ENCODE measurements at regions not wholly inside any gene's neighbourhood (a gene's known extent, or its start where the extent isn't known, plus 50 kb on each side); places are given as distances from the start of the nearest gene placed in this dataset.
"Not testable (repeated sequence)": the region's sequence is repeated elsewhere in the genome, so short reads cannot be mapped to it uniquely, and the experiment has no call there.

DNA sequence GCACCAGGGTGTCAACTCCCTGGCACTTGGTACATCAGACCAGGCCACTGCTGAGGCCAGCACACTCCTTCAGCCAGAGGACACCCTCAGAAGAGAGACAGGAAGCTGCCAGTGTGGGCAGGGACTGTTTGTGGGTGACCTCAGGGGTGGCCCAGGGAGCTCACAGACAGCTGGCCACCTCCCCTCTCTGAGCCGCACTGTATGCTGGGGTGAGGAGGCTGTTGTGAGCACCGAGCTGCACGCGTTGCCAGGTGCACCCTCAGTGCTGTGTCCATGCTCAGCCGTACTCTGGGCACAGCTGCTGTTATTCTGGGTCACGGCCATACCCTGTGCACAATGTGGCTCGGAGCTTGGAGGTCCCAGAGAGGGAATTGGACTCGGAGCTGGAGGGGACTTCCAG lies 61.5 kb upstream of the NANOS1 start:
- DNase-seq, result peak in 1 of 2 donors; percentile 37

DNA sequence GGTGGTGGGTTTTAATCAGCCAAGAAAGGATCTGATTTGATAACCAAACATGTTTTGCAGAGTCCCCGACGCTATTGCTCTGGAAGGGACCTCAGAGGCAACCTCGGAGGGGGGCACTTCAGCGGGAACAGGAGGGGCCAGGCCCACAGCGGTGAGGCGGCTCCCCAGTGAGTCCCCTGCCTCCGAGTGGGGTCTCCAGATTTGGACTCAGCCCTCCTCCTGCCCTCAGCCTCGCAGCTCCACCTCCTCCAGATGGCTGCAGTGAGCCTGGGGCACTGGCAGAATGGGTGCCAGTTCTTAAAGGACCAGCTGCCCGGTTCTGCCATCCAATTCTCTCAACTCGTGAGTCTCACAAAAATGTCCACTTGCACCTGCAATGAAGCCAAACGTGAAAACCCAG lies 61.0 kb upstream of the NANOS1 start:
- no peak for DNase-seq

DNA sequence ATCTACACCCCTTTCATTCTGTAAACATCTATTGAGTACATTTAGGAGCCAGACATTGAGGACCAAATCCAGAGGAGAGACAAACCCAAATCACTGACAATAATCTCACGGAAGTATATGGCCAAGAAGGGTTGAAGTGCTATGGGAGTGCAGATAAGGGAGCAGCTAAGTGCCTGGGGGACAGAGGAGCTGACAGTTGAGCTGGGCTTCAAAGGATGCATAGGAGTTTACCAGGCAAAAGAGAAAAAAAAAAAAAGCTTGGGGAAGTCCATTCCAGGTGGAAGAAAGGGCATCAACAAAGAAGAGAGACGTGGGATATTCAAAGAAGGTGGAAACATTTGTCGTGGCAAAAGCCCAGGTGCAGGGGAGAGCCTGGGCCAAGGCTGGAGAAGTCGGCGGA lies 60.5 kb upstream of the NANOS1 start:
- DNase-seq, result no peak

DNA sequence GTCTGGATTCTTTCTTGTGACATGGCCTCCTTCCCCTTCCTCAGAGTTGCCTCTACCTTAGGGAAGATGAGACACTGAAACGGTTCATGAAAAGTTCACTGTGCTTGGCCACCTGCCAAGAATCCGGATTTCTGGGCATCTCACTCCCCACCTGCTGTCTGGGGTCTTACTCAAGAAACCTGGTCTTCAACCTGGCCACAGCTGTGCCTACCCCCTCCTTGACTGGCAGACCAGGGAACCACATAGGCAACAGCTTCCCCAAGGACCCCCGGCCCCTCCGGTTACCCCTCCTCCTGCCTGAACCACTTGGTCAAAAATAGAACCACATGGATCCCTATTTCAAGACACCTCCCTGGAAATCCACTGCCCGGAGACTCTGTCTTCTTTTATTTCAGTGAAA lies 58.7 kb upstream of the NANOS1 start:
- no peak for DNase-seq

DNA sequence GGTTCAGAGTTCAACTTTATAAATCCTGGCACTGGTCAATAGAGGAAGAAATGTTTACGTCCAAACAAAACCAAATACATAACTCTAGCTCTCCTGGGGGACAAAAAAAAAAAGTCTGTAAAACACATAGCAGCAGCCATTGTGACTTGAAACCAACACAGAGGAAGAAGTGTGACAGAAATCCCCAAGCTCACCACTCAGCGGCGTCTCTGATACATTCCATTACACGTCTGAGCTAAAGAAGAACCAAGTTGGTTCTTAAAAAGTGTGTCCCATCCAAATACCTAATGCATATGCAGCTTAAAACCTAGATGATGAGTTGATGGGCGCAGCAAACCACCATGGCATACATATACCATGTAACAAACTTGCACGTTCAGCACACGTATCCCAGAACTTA lies 58.3 kb upstream of the NANOS1 start:
- no peak for DNase-seq

DNA sequence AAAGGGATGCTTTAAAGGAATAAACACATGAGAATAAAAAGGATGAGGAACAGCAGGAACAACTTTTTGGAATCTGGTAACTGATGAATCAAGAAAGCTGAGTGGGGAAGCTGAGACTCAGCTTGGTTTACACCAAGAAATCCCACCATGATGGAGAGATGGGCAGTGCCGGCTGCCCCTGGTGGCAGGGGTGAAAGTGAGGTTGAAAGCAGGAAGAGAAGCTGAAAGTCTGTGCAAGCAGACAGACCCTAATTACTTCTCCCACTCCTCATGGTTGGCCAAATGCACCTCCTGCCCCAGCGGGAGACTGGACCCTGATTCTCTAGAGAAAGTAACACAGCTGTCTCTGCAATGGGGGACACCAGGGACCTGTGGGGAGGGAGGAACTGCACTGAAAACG lies 57.6 kb upstream of the NANOS1 start:
- DNase-seq, result no peak

DNA sequence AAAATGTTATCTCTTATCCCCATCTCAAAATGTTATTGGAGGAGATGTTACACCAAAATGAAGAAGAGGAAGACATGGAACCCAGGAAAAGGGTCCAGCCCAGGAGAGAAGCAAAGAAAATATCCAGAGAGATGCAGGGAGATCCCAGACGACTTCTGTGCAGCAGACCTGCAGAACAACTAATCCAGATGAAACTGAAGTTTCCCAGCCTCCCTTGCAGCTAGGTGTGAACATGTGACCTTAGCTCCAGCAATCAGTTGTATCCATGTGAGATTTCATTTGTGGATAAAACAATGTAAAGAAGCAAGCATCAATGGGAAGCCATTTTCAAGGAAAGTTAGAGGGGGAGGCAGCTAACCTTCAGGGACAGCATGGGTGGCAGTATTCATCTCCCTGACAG lies 55.8 kb upstream of the NANOS1 start:
- DNase-seq, result no peak

DNA sequence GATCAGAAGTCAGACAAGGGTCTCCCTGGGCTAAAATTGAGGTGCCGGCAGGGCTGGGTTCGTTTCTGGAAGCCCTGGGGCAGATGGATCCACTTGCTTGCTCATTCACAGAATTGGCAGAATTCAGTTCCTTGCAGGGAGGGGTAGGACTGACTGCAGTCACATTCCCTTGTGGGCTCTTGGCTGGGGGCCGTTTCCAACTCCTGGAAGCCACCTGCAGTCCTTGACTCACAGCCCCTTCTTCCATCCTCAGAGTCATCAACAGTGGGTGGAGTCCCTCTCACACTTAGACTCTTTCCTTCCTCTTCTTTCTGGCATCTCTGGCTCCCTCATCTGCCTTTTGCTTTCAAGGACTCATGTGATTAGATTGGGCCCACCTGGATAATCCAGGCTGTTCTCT lies 54.6 kb upstream of the NANOS1 start:
- DNase-seq, result peak in 1 of 2 donors; percentile 23

DNA sequence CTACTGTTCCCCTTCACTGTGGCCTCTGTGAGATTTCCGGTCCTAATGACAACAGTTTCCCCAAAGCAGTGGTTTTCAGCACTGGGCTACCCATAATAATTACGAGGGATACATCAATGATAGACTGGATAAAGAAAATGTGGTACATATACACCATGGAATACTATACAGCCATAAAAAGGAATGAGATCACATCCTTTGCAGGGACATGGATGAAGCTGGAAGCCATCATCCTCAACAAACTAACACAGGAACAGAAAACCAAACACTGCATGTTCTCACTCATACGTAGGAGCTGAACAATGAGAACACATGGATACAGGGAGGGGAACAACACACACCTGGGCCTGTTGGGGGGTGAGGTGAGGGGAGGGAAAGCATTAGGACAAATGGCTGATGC lies 53.3 kb upstream of the NANOS1 start:
- DNase-seq, result not testable (repeated sequence)

DNA sequence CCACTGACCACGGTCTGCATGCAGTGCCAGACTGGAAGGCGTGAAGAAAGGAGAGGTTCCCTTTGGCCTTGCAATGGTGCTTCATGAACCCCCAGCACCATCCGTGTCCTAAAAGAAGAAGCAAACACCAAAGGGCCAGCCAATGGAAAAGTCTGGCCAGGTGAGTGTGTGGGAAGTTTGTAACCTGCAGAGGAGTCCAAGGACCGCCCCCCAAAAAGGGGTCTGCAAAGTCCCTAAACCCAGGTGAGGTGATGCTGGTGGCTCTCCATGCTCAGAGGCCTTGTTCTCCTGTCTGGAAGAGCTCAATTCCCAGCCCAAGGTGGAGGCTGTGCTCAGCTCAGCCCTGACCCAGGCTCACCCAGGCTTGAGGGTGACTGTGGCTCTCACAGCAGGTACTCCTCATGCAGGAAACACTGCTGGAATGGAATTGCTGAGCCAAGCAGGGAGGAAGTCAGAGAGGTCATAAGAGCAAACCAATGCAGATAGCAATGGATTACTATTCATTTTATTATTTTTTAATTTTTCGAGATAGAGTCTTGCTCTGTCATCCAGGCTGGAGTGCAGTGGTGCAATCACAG lies 52.4 kb upstream of the NANOS1 start:
- no peak for DNase-seq

DNA sequence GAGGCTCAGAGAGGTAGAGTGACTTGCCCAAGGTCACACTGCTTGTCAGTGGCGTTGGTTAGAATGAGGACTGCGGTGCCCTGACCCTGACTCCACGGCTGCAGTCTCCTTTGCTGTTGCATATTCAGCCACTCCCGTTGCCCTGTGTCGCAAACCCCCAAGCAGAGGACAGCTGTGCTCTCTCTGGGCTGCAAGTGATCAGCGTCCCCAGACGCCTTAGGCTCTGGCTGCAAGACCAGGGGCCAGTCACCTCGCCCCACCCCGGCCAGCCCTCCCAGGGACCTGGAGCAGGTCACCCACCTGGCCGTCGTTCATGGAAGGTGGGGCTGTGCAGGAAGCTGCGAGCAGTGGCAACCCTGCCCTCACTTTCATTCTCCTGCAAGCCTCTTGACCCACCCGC lies 51.7 kb upstream of the NANOS1 start:
- DNase-seq, result no peak

DNA sequence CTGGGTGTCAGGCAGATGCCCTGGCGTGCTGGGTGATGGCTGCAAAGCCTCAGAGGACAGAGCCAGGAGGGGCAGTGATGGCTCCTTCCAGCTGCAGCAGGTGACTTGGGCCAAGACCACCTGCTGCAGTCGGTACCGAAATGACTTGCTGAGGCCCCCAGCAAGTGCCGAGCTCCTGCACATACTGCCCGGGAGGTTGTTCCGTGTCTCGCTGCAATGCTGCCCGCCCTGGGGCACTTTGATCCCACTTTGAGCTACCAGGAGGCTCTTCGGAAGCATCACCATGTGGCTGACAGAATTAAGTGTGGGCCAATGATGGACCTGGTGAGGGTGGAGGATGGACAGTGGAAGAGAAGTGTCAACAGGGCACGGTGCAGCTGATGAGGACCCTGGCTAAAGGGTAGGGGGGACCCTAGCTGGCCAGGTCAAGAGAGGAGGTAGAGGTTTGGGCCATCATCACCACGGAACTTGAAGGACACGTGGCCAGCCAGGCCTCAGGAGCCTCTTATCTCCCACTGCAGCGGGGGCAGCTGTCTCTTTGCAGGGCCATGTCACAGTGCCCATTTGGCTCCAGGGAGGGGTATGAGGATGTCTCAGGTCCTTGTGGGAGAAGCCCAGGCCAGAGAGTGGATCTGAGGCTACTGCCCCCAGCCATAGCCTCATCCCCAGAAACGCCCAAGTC lies 51.1 kb upstream of the NANOS1 start:
- DNase-seq, result no peak

DNA sequence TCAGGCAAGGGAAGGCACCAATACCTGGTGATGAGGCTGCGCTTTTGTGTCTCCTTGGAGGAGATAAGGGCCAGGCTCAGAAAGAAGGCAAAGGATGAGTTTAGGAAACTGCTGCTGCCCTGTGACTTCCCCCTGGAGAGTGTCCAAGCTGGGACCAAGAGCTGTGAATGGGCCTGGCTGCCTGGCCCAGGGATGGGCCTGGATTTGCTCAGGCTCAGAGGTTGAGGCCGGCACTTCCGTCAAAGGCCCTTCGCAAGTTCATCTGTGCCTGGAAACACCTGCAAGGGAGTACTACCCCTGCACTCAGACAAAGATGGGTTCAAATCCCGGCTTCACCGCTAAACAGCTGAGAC lies 50.5 kb upstream of the NANOS1 start:
- DNase-seq, result no peak

DNA sequence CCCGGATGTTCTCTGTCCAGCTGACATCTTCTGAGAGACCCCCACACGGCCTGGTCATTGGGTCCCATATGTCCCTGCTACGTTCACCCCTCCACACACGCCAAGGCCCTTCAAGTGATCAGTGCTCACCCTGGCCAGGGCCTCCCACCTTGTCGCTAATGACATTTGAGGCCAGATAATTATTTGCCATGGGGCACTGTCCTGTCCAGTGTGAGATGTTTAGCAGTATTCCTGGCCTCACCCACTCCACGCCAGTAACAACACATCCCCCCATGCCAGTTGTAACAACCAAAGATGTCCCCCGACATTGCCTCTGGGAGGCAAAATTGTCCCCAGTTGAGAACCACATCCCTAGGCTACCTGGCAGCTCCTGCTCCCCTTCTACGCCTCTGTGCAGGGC lies 49.9 kb upstream of the NANOS1 start:
- DNase-seq, result no peak

Data from inflammatory macrophage treated with lipopolysaccharide for 1 hour (primary cell).